GM12865 (cell line): ENCODE measurements at regions not wholly inside any gene's neighbourhood (a gene's known extent, or its start where the extent isn't known, plus 50 kb on each side); places are given as distances from the start of the nearest gene placed in this dataset.

ENCODE experiments used
- DNase-seq: peaks from one replicate; pipeline ENCODE4 v3.0.0; 2010; ENCODE audit warnings: low read depth
- H3K4me3 ChIP-seq: 2 replicates; pipeline ENCODE4 v1.5.1; 2011; ENCODE audit warnings: mild to moderate bottlenecking, low read depth, low read length, control low read depth
- TF ChIP-seq, protein P1 (sequence below): IDR thresholded peaks from 2 replicates; pipeline ENCODE4 v1.5.1; 2011; ENCODE audit warnings: low read length, control low read depth, low read depth, inconsistent platforms; ENCODE audit not compliant: insufficient read depth; ENCODE audit errors: missing control alignments

DNA sequence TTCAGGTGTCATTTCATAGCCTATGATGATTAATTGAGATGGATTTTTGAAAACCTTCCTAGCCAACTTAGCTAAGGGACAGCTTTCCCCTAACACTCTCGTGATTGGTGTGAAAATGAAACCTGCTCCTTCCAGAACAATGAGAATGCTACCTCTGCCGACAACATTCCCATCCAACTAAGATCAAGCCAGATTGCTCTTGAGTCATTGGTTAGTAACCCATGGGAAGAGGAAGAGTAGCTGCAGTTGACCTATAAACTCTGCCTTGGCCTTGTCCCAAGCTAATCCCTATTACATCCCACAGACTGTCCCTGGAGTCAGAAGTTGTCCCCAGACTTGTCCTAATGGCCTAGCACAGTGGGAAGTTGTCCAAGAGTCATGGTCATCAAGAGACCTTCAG lies 80.5 kb upstream of the SVIL start:
- DNase-seq, result no peak
- no peak overlapping the region for H3K4me3 ChIP-seq
- TF ChIP-seq, protein P1, sequence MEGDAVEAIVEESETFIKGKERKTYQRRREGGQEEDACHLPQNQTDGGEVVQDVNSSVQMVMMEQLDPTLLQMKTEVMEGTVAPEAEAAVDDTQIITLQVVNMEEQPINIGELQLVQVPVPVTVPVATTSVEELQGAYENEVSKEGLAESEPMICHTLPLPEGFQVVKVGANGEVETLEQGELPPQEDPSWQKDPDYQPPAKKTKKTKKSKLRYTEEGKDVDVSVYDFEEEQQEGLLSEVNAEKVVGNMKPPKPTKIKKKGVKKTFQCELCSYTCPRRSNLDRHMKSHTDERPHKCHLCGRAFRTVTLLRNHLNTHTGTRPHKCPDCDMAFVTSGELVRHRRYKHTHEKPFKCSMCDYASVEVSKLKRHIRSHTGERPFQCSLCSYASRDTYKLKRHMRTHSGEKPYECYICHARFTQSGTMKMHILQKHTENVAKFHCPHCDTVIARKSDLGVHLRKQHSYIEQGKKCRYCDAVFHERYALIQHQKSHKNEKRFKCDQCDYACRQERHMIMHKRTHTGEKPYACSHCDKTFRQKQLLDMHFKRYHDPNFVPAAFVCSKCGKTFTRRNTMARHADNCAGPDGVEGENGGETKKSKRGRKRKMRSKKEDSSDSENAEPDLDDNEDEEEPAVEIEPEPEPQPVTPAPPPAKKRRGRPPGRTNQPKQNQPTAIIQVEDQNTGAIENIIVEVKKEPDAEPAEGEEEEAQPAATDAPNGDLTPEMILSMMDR, result no peak

DNA sequence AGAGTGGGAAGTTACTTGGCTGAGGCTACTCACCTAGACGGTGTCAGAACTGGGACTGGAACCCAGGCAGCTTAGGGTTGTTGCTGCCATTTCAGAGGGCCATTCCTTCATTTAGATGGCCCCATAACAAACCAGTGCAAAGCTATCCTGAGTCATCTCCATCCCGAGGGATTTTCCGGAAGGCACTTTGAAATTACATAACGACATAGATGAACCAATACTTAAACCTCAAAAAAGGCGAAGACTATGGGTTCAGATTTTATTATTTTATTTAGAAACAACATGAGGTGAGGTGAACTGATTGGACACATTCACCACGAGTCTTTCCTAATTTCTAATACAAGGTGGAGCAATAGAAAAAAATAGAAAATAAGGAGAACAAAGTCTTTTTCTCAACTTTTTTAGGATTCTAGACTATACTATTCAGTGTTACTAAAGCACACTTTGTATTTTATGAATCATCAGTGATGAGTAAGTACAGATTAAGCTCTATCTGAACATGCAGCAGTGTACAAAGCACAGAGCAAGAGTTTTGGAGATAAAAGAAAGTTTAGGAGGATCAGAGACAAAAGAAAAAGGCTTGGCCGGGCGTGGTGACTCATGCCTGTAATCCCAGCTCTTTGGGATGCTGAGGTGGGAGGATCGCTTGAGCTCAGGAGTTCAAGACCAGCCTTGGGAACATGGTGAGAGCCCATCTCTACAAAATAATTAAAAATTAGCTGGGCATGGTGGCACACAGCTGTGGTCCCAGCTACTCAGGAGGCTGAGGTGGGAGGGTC lies 79.5 kb upstream of the SVIL start:
- TF ChIP-seq, protein P1, result no peak
- DNase-seq, result no peak
- H3K4me3 ChIP-seq, result no peak overlapping the region

DNA sequence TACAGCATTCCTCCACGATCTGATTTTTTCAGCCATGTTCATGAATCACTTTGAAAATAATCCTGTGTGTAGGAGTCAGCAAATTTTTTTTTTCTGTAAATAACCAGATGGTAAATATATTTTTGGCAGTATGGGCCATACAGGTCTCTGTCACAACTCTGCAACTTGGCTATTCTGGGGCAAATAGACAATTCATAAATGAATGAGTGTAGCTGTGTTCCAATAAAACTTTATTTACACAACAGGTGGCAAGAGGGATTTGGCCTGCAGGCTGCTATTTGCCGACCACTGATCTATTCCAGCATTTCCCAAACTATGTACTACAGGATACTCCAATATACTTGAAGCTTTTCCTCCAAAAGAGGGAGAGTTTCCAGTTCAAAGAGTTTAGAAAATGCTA lies 78.7 kb upstream of the SVIL start:
- no peak overlapping the region for H3K4me3 ChIP-seq

DNA sequence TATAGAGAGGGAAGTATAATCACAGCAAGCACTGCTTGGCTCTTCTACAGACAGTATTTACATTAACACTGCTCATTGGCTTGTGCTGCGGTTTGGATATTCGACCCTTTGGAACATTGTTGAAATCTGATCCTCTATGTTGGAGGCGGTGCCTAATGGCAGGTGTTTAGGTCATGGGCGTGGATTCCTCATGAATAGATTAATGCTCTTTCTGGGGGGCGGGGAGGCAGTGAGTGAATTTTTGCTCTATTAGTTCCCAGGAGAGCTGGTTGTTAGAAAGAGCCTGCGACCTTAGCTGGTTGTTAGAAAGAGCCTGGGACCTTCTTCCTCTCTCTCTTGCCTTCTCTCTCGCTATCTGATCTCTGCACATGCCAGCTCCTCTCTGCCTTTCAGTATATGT lies 77.3 kb upstream of the SVIL start:
- DNase-seq, result no peak
- no peak overlapping the region for H3K4me3 ChIP-seq
- TF ChIP-seq, protein P1, result no peak

More for the DNA sequence above, 78.7 kb upstream of the SVIL start:
- TF ChIP-seq, protein P1, result no peak
- DNase-seq, result no peak

DNA sequence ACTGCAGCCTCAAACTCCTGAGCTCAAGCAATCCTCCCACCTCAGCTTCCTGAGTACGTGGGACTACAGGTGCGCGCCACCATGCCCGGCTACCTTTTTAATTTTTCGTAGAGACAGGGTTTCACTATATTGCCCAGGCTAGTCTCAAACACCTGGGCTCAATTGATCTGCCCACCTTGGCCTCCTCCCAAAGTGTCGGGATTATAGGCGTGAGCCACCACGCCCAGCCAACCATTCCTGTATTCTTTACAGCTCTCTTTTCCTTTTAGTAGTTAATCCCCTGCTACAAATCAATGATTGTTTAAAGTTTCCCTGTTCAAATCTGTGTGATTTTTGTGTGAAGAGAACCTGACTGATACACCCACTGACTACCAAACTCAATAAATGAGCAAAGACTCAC lies 75.4 kb upstream of the SVIL start:
- DNase-seq, result no peak
- no peak overlapping the region for H3K4me3 ChIP-seq
- TF ChIP-seq, protein P1, result no peak

DNA sequence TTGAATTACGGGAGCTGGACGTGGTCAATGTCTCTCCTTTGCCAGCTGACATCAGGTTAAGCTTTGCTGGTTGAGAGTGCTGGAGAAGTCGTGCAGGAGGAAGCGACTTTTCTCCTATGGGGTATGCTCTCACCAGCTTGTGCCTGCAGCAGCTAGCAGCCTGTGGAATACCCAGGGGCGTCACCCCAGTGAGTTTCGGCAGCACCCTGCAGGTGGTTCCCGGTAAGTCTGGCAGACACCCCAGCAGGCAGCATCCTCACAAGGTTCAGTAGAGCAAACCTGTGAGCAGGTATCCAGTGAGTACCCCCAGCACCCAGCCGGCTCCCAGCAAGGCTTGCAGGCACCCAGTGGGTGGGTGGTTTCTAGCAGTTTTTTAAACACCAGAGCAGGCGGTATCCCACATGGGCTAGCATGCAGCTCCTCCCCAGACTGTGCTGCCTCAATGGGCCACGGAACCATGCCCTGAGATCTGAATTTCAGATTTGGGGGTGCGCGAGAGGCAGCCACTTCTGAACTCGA lies 74.8 kb upstream of the SVIL start:
- H3K4me3 ChIP-seq, result no peak overlapping the region
- TF ChIP-seq, protein P1, result no peak
- DNase-seq, result no peak

DNA sequence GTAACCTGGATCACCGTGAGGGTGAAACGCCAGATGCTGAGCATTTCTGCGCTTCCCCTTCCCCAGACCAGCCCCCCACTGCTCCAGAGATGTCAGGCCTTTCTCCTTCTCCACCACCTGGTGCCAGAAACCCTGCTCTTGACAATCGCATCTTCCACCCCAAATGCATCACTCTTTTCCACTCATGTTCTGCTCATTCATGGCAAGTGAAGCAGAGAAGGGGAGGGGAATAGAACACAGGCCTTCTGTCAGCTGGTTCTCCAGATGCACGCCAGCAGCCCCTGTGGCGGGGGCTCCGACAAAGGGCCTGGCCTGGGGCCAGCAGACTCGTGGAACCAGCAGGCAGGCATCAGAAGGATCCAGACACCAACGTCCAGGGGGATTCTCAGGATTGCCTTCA lies 68.5 kb upstream of the SVIL start:
- TF ChIP-seq, protein P1, result no peak
- no peak for DNase-seq
- H3K4me3 ChIP-seq, result no peak overlapping the region
